Activated B cell treated with CpG ODN at 0.5 μM for 24 hours (primary cell): ENCODE measurements at regions not wholly inside any gene's neighbourhood (a gene's known extent, or its start where the extent isn't known, plus 50 kb on each side); places are given as distances from the start of the nearest gene placed in this dataset.

ENCODE experiments used
- ATAC-seq: fragments of 200-7000 bp; cut with Tn5 transposase; one replicate; pipeline ENCODE4 v1.10.0; 2021; ENCODE audit warnings: low read depth, mild to moderate bottlenecking, moderate library complexity
- CTCF ChIA-PET: fragments of 350-600 bp; sonication (Branson Sonifier 250); formaldehyde crosslinking; loops from one replicate; lab custom pipeline; 2021; ENCODE audit warnings: antibody characterized with exemption; lab: Charles Lee
- POLR2A ChIA-PET: fragments of 350-600 bp; sonication (Branson Sonifier 250); formaldehyde crosslinking; loops from one replicate; lab custom pipeline; 2021; ENCODE audit warnings: antibody characterized with exemption; lab: Charles Lee
- DNase-seq: peaks from one replicate; pipeline ENCODE4 v3.0.0; 2022
- H3K27ac Mint-ChIP-seq: one replicate; pipeline ENCODE4 v1.8.0; 2020; ENCODE audit warnings: mixed read lengths
- H3K27me3 Mint-ChIP-seq: one replicate; pipeline ENCODE4 v1.8.0; 2021; ENCODE audit warnings: mixed read lengths
- H3K36me3 Mint-ChIP-seq: one replicate; pipeline ENCODE4 v1.8.0; 2021; ENCODE audit warnings: low read depth, mixed read lengths
- H3K4me1 Mint-ChIP-seq: one replicate; pipeline ENCODE4 v1.8.0; 2021; ENCODE audit warnings: mixed read lengths
- H3K4me3 Mint-ChIP-seq: one replicate; pipeline ENCODE4 v1.8.0; 2020; ENCODE audit warnings: mild to moderate bottlenecking, mixed read lengths
- H3K9me3 Mint-ChIP-seq: one replicate; pipeline ENCODE4 v1.8.0; 2020; ENCODE audit warnings: mixed read lengths
- intact Hi-C: fragments of 100-400 bp; cut with micrococcal nuclease; formaldehyde crosslinking; loops from one replicate; pipeline ENCODE4 v1.15.1; 2024
- TF ChIP-seq, protein P1 (sequence below): fragments of 200-600 bp; IDR thresholded peaks from one replicate; pipeline ENCODE4 v1.8.0; 2022; ENCODE audit warnings: antibody characterized with exemption, mild to moderate bottlenecking

DNA sequence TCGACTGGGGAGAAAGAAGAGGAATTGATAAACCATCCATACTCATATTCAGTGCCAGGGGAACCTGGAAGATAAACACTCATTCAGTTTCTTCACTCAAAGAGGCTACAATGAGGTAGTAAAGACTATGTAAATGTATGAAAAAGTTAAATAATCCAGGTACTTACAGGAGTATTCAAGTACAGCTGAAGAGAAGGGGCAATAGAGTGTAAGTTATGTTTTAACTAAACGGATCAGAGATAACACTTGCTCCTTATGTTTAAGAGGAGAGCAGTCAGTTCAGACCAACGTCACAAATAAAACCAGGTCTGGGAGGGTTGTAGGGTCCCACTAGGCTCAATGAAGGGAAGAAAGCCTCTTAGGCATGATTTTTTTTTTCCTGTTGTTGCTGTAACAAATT, 358.3 kb upstream of the SMIM21 start:
- intact Hi-C loops: no loop called here
- H3K9me3 Mint-ChIP-seq: no peaks in the 10 kb centered on the region
- ATAC-seq (no peak), DNase-seq (no peak)
- no peaks in the 10 kb centered on the region for H3K36me3 Mint-ChIP-seq
- no peak overlapping the region for H3K27ac Mint-ChIP-seq
- no peaks in the 10 kb centered on the region for H3K4me1 Mint-ChIP-seq
- H3K27me3 Mint-ChIP-seq: no peaks in the 10 kb centered on the region
- ChIA-PET POLR2A (no interaction called here), CTCF (no interaction called here)
- no peak overlapping the region for H3K4me3 Mint-ChIP-seq
- TF ChIP-seq, protein P1, sequence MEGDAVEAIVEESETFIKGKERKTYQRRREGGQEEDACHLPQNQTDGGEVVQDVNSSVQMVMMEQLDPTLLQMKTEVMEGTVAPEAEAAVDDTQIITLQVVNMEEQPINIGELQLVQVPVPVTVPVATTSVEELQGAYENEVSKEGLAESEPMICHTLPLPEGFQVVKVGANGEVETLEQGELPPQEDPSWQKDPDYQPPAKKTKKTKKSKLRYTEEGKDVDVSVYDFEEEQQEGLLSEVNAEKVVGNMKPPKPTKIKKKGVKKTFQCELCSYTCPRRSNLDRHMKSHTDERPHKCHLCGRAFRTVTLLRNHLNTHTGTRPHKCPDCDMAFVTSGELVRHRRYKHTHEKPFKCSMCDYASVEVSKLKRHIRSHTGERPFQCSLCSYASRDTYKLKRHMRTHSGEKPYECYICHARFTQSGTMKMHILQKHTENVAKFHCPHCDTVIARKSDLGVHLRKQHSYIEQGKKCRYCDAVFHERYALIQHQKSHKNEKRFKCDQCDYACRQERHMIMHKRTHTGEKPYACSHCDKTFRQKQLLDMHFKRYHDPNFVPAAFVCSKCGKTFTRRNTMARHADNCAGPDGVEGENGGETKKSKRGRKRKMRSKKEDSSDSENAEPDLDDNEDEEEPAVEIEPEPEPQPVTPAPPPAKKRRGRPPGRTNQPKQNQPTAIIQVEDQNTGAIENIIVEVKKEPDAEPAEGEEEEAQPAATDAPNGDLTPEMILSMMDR: no peak

DNA sequence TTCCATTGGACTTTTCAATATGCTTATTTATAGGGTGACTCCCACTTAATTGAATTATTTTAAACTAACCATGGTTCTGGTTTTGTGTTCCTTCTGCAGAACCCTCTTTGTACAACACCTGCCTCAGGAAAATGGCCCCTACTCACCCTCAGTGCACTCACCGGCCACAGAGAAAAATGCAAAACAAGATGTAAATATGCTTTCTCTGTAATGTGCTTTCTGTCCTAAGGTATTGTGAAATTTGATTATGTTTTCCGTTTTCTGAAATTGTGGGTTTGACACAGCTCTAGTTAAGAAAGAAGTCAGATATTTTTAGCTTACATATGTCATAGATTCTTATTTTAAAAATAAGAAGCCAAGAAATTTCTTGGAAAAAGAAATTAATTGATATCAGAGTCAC, 357.7 kb upstream of the SMIM21 start:
- POLR2A ChIA-PET: no interaction called here
- H3K4me1 Mint-ChIP-seq: no peaks in the 10 kb centered on the region
- intact Hi-C loops: no loop called here

DNA sequence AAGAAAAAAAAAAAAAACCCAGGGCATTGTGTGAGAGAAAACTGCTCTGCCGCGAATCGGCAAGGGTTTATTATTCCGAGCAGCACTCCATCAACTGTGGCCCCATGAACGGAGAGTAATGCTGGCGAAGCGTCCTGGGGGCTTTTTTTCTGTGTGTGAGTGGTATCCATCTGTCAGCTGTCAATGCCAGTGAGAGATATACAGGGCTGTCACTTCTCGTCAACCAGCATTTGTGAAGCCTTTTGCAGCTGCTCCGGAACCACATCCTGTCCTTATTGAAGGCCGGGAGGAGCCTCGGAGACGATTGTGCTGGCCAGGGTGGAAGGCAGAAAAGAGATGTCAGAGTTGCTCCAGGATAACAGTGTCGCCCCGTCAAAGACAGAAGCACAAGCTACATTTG, 356.9 kb upstream of the SMIM21 start:
- intact Hi-C loops: no loop called here
- Mint-ChIP-seq H3K36me3 (no peaks in the 10 kb centered on the region), H3K4me3 (no peak overlapping the region), H3K9me3 (no peaks in the 10 kb centered on the region), H3K4me1 (no peaks in the 10 kb centered on the region), H3K27ac (no peak overlapping the region), H3K27me3 (no peaks in the 10 kb centered on the region)
- ATAC-seq: no peak
- ChIA-PET CTCF (no interaction called here), POLR2A (interaction anchor here (0.6 kb wide), 1 partner anchor 1792 kb away, joined by 4 read pairs; no protein-coding TSS in a partner anchor)
- no peak for DNase-seq
- TF ChIP-seq, protein P1: no peak

More for the DNA sequence above, 357.7 kb upstream of the SMIM21 start:
- ATAC-seq (no peak), DNase-seq (no peak)
- Mint-ChIP-seq H3K36me3 (no peaks in the 10 kb centered on the region), H3K9me3 (no peaks in the 10 kb centered on the region), H3K27ac (no peak overlapping the region), H3K27me3 (no peaks in the 10 kb centered on the region), H3K4me3 (no peak overlapping the region)
- TF ChIP-seq, protein P1: no peak
- CTCF ChIA-PET: no interaction called here

DNA sequence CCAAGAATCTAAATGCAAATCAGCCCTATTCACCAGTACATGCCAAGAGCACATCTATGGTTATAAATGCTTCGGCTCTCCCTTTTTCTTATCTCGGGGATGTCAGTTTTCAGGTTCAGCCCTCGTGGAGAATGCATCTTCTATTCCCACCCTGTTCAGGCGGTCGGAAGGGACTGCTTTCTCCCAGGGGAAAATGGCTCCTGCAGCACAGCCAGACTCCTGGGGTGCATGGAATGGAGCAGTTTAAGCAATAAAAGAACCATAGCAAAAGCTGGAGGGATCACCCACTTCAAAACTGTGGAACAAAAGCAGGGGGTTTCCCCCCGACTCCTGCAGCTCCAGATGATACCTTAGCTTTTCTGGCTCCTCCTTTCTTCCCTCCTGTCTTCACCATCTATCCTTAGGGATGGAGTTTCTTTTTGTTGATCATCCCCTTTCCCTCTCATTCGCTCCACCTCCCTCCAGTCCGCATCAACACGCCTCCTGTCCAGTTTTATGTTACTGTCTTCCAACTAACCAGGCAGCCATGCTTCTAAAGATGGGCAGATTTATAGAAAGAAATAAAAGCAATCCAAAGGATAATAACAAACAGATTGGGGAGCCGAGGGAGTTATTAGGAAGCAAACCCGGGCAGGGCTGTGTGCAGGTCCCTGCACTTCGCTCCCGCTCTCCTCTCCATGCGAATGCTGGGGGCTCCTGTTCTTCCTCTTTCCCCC, 356.2 kb upstream of the SMIM21 start:
- no peaks in the 10 kb centered on the region for H3K4me1 Mint-ChIP-seq

DNA sequence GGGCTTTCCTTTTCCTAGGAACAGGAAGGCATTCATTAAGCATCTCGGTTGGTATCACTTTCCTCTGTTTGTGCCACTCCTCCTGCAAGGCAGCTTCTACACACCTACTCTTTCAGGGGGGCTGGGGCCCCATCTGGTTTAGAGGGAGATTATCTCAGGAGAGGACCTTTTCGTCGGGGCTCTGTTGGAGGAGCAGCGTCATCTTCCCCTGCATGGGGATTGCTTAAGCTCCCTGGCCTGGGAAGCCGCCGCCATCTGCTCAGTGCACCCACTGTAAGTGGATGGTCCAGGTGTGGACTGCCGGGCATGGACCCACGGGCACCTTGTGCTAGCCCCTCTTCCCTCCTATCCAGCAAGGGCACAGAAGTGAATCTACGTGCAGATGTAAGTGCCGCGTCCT, 355.3 kb upstream of the SMIM21 start:
- DNase-seq (no peak), ATAC-seq (no peak)
- Mint-ChIP-seq H3K36me3 (no peaks in the 10 kb centered on the region), H3K27me3 (no peaks in the 10 kb centered on the region), H3K4me1 (no peaks in the 10 kb centered on the region), H3K9me3 (no peaks in the 10 kb centered on the region), H3K27ac (no peak overlapping the region), H3K4me3 (no peak overlapping the region)
- CTCF ChIA-PET: no interaction called here
- intact Hi-C loops: no loop called here
- POLR2A ChIA-PET: no interaction called here
- TF ChIP-seq, protein P1: no peak

More for the DNA sequence above, 356.2 kb upstream of the SMIM21 start:
- H3K36me3 Mint-ChIP-seq: no peaks in the 10 kb centered on the region
- H3K9me3 Mint-ChIP-seq: no peaks in the 10 kb centered on the region
- H3K4me3 Mint-ChIP-seq: no peak overlapping the region
- no peak for ATAC-seq
- H3K27ac Mint-ChIP-seq: no peak overlapping the region
- CTCF ChIA-PET: no interaction called here
- TF ChIP-seq, protein P1: no peak
- DNase-seq: no peak
- intact Hi-C loops: no loop called here
- H3K27me3 Mint-ChIP-seq: no peaks in the 10 kb centered on the region
- POLR2A ChIA-PET: interaction anchor here (0.6 kb wide), 1 partner anchor 1791 kb away, joined by 4 read pairs; no protein-coding TSS in a partner anchor
